Activated B cell treated with CpG ODN at 0.5 μM for 24 hours (primary cell): ENCODE measurements at regions not wholly inside any gene's neighbourhood (a gene's known extent, or its start where the extent isn't known, plus 50 kb on each side); places are given as distances from the start of the nearest gene placed in this dataset.

Source experiments
- ATAC-seq: fragments of 200-7000 bp; cut with Tn5 transposase; one replicate; pipeline ENCODE4 v1.10.0; 2021; ENCODE audit warnings: low read depth, mild to moderate bottlenecking, moderate library complexity
- CTCF ChIA-PET: fragments of 350-600 bp; sonication (Branson Sonifier 250); formaldehyde crosslinking; loops from one replicate; lab custom pipeline; 2021; ENCODE audit warnings: antibody characterized with exemption; lab: Charles Lee
- POLR2A ChIA-PET: fragments of 350-600 bp; sonication (Branson Sonifier 250); formaldehyde crosslinking; loops from one replicate; lab custom pipeline; 2021; ENCODE audit warnings: antibody characterized with exemption; lab: Charles Lee
- DNase-seq: peaks from one replicate; pipeline ENCODE4 v3.0.0; 2022
- H3K27ac Mint-ChIP-seq: one replicate; pipeline ENCODE4 v1.8.0; 2020; ENCODE audit warnings: mixed read lengths
- H3K27me3 Mint-ChIP-seq: one replicate; pipeline ENCODE4 v1.8.0; 2021; ENCODE audit warnings: mixed read lengths
- H3K36me3 Mint-ChIP-seq: one replicate; pipeline ENCODE4 v1.8.0; 2021; ENCODE audit warnings: low read depth, mixed read lengths
- H3K4me1 Mint-ChIP-seq: one replicate; pipeline ENCODE4 v1.8.0; 2021; ENCODE audit warnings: mixed read lengths
- H3K4me3 Mint-ChIP-seq: one replicate; pipeline ENCODE4 v1.8.0; 2020; ENCODE audit warnings: mild to moderate bottlenecking, mixed read lengths
- H3K9me3 Mint-ChIP-seq: one replicate; pipeline ENCODE4 v1.8.0; 2020; ENCODE audit warnings: mixed read lengths
- CTCF ChIP-seq: fragments of 200-600 bp; IDR thresholded peaks from one replicate; pipeline ENCODE4 v1.8.0; 2022; ENCODE audit warnings: antibody characterized with exemption, mild to moderate bottlenecking
- intact Hi-C: fragments of 100-400 bp; cut with micrococcal nuclease; formaldehyde crosslinking; loops from one replicate; pipeline ENCODE4 v1.15.1; 2024

- H3K27me3 Mint-ChIP-seq = no peaks in the 10 kb centered on the region
- H3K9me3 Mint-ChIP-seq = no peaks in the 10 kb centered on the region
- ATAC-seq = no peak
- peaks cover 49% of the 10 kb centered on the region for H3K4me1 Mint-ChIP-seq
- H3K27ac Mint-ChIP-seq = no peak overlapping the region
- ChIA-PET POLR2A (no interaction called here), CTCF (no interaction called here)
- intact Hi-C loops = no loop called here
- TF ChIP-seq CTCF = no peak
- H3K36me3 Mint-ChIP-seq = no peaks in the 10 kb centered on the region
- DNase-seq = no peak
- no peak overlapping the region for H3K4me3 Mint-ChIP-seq
Measured at GRCh38 chr12:107494331-107494730, 191.3 kb upstream of the PWP1 start.

GRCh38 chr12:107495604-107496003 lies 190.0 kb upstream of the PWP1 start:
- ChIA-PET CTCF (no interaction called here), POLR2A (no interaction called here)
- Mint-ChIP-seq H3K36me3 (no peaks in the 10 kb centered on the region), H3K9me3 (no peaks in the 10 kb centered on the region), H3K4me3 (no peak overlapping the region), H3K27ac (no peak overlapping the region), H3K27me3 (no peaks in the 10 kb centered on the region), H3K4me1 (peaks cover 36% of the 10 kb centered on the region)
- intact Hi-C loops = no loop called here
- ATAC-seq (no peak), DNase-seq (no peak)
- no peak for TF ChIP-seq CTCF

- ChIA-PET POLR2A (no interaction called here), CTCF (no interaction called here)
- ATAC-seq (no peak), DNase-seq (no peak)
- Mint-ChIP-seq H3K36me3 (no peaks in the 10 kb centered on the region), H3K4me3 (no peak overlapping the region), H3K9me3 (no peaks in the 10 kb centered on the region), H3K4me1 (peaks cover 20% of the 10 kb centered on the region), H3K27ac (no peak overlapping the region), H3K27me3 (peaks cover 2% of the 10 kb centered on the region)
- intact Hi-C loops = no loop called here
- TF ChIP-seq CTCF = no peak
Measured at GRCh38 chr12:107497231-107497630, 188.4 kb upstream of the PWP1 start.

GRCh38 chr12:107500307-107500706 lies 185.3 kb upstream of the PWP1 start:
- ChIA-PET CTCF (no interaction called here), POLR2A (no interaction called here)
- no peak for TF ChIP-seq CTCF
- no peak for DNase-seq
- intact Hi-C loops = no loop called here
- Mint-ChIP-seq H3K9me3 (no peaks in the 10 kb centered on the region), H3K27ac (no peak overlapping the region), H3K36me3 (no peaks in the 10 kb centered on the region), H3K4me1 (no peaks in the 10 kb centered on the region), H3K27me3 (peaks cover 2% of the 10 kb centered on the region), H3K4me3 (no peak overlapping the region)
- no peak for ATAC-seq

GRCh38 chr12:107501681-107502080 lies 183.9 kb upstream of the PWP1 start:
- POLR2A ChIA-PET = no interaction called here

More at GRCh38 chr12:107501681-107502080, 183.9 kb upstream of the PWP1 start:
- Mint-ChIP-seq H3K4me1 (no peaks in the 10 kb centered on the region), H3K4me3 (no peak overlapping the region), H3K9me3 (no peaks in the 10 kb centered on the region), H3K27ac (no peak overlapping the region), H3K27me3 (peaks cover 2% of the 10 kb centered on the region), H3K36me3 (no peaks in the 10 kb centered on the region)
- no peak for TF ChIP-seq CTCF
- ATAC-seq (no peak), DNase-seq (no peak)
- intact Hi-C loops = no loop called here
- CTCF ChIA-PET = no interaction called here
